NCI-H2171 treated with DMSO at 0.1 percent for 48 hours (cell line): ENCODE measurements at regions not wholly inside any gene's neighbourhood (a gene's known extent, or its start where the extent isn't known, plus 50 kb on each side); places are given as distances from the start of the nearest gene placed in this dataset.
"Not testable (repeated sequence)": the region's sequence is repeated elsewhere in the genome, so short reads cannot be mapped to it uniquely, and the experiment has no call there.

Experiments used
- DNase-seq: peaks from one replicate; lab custom pipeline; 2025; lab: John Stamatoyannopoulos, UW

- DNase-seq, result no peak
Measured at GRCh38 chr6:77324866-77325265, 138.4 kb downstream of the HTR1B start.

- DNase-seq, result no peak
Measured at GRCh38 chr6:77322604-77323003, 140.7 kb downstream of the HTR1B start.

GRCh38 chr6:77318256-77318655 lies 145.0 kb downstream of the HTR1B start:
- DNase-seq, result no peak

GRCh38 chr6:77313595-77313994 lies 149.7 kb downstream of the HTR1B start:
- DNase-seq, result no peak

GRCh38 chr6:77299931-77300330 lies 163.4 kb downstream of the HTR1B start:
- no peak for DNase-seq

GRCh38 chr6:77298283-77298682 lies 165.0 kb downstream of the HTR1B start:
- DNase-seq, result no peak

GRCh38 chr6:77292564-77293546 lies 170.4 kb downstream of the HTR1B start:
- DNase-seq, result no peak

GRCh38 chr6:77290798-77291197 lies 172.5 kb downstream of the HTR1B start:
- DNase-seq, result no peak

- no peak for DNase-seq
Measured at GRCh38 chr6:77286541-77286940, 176.8 kb downstream of the HTR1B start.

- no peak for DNase-seq
Measured at GRCh38 chr6:77273929-77274328, 189.4 kb downstream of the HTR1B start.

GRCh38 chr6:77264970-77265369 lies 198.3 kb downstream of the HTR1B start:
- DNase-seq, result no peak

GRCh38 chr6:77263003-77263402 lies 200.3 kb downstream of the HTR1B start:
- DNase-seq, result no peak

GRCh38 chr6:77251801-77252200 lies 211.5 kb downstream of the HTR1B start:
- not testable (repeated sequence) for DNase-seq

GRCh38 chr6:77249560-77249959 lies 213.7 kb downstream of the HTR1B start:
- DNase-seq, result no peak

GRCh38 chr6:77245026-77245425 lies 218.3 kb downstream of the HTR1B start:
- no peak for DNase-seq

GRCh38 chr6:77231438-77232305 lies 231.6 kb downstream of the HTR1B start:
- DNase-seq, result no peak

- DNase-seq, result no peak
Measured at GRCh38 chr6:77228279-77228678, 235.0 kb downstream of the HTR1B start.

GRCh38 chr6:77217896-77218295 lies 245.4 kb downstream of the HTR1B start:
- no peak for DNase-seq

- DNase-seq, result no peak
Measured at GRCh38 chr6:77205936-77206335, 257.4 kb downstream of the HTR1B start.

- DNase-seq, result no peak
Measured at GRCh38 chr6:77204555-77204954, 258.7 kb downstream of the HTR1B start.

GRCh38 chr6:77183447-77183846 lies 279.8 kb downstream of the HTR1B start:
- no peak for DNase-seq

- no peak for DNase-seq
Measured at GRCh38 chr6:77181749-77182148, 281.5 kb downstream of the HTR1B start.

GRCh38 chr6:77180326-77180725 lies 283.0 kb downstream of the HTR1B start:
- DNase-seq, result no peak
